Kidney tubule cell (primary cell): ENCODE measurements at regions not wholly inside any gene's neighbourhood (a gene's known extent, or its start where the extent isn't known, plus 50 kb on each side); places are given as distances from the start of the nearest gene placed in this dataset.

Experiments used
- DNase-seq: peaks from one replicate; pipeline ENCODE4 v3.0.0-alpha.2; 2018; ENCODE audit warnings: low spot score

GRCh38 chr2:71777946-71778345, 324.6 kb downstream of the DYSF start:
- DNase-seq: no peak

GRCh38 chr2:71776227-71776626, 322.9 kb downstream of the DYSF start:
- no peak for DNase-seq

DNA sequence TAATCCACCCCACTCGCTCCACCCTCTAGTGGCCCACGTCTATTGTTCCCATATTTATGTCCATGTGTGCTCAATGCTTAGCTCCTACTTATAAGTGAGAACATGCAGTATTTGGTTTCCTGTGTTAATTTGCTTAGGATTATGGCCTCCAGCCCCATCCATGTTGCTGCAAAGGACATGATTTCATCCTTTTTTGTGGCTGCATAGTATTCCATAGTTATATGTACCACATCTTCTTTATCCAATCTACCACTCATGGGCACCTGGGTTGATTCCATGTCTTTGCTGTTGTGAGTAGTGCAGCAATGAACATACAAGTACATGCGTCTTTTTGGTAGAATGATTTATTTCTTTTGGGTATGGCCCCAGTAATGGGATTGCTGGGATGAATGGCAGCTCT, 319.9 kb downstream of the DYSF start:
- DNase-seq: no peak

- no peak for DNase-seq
Observed at GRCh38 chr2:71772510-71773172, 319.3 kb downstream of the DYSF start.

DNA sequence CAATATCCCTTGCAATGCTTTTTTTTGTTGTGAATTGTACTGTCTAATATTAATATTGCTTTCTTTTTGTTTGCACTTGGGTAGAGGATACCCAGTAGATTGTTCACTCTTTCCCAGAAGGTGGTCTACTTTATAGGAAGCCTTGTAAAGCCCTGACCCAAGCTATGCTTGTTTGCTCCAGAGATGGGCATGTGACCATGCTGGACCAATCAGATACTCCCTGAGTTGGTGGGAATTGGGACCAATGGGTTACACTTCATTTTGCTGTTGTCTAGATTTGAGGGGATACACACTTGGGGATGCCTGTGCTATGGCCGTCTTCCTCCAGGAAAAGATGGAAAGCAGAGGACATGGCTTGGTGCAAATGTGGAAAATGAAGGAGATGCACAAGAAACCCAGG, 314.3 kb downstream of the DYSF start:
- no peak for DNase-seq

GRCh38 chr2:71759060-71759459, 305.7 kb downstream of the DYSF start:
- no peak for DNase-seq

DNA sequence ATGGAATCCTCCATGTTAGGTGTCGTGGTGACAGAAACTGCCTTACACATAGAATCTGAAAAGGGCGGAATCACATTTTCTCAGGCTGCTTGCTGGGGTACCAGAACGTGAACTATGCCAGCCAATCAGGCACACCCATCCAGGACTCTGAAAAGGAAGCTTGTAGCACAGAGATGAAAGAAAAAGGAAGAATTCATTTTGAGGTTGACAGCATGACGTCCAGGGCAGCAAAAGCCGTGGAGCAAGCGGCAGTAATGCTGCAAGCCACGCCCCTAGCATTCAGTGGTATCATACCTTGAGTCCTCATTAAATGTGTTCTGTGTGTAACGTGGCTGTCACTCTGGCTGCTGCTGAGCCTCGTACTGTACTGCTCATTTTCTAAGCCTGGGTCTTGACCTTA, 304.0 kb downstream of the DYSF start:
- DNase-seq: no peak

DNA sequence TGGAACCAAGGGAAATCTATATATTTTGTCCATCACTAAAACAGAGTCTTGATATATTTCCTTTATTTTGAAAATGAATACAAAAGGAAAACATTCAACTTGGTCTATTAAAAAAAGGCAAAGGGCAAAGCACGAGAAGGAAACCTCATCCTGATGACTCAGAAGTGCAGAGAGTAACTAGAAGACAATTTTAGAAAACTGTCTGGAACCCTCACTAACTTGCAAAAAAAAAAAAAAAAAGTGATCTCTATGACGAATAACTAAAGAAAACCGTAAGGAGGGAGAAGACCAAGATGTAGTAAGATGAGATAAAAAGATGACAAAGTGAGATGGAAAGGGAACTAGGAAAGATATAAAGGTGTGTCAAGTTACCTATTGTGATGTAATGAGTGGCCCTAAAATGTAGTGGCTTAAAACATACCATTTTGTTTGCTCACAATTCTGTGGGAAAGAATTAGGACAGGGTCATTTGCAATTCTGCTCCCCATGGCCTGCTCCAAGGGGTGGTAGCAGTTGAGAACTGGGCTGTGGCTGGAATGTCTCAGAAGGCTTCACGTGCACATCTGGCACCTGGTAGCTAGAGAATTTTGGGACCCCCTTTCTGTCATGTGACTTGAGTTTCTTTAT, 303.0 kb downstream of the DYSF start:
- DNase-seq: no peak

GRCh38 chr2:71751590-71751989, 298.2 kb downstream of the DYSF start:
- no peak for DNase-seq

- peak; percentile 76 for DNase-seq
Observed at GRCh38 chr2:71749671-71750101, 296.3 kb downstream of the DYSF start.

GRCh38 chr2:71748227-71748626, 294.9 kb downstream of the DYSF start:
- peak; percentile 80 for DNase-seq

GRCh38 chr2:71747559-71747958, 294.2 kb downstream of the DYSF start:
- peak; percentile 12 for DNase-seq

- no peak for DNase-seq
Observed at GRCh38 chr2:71746946-71747501, 293.7 kb downstream of the DYSF start.

GRCh38 chr2:71744781-71745180, 291.4 kb downstream of the DYSF start:
- DNase-seq: no peak

GRCh38 chr2:71743995-71744675, 290.8 kb downstream of the DYSF start:
- DNase-seq: peak; percentile 70

DNA sequence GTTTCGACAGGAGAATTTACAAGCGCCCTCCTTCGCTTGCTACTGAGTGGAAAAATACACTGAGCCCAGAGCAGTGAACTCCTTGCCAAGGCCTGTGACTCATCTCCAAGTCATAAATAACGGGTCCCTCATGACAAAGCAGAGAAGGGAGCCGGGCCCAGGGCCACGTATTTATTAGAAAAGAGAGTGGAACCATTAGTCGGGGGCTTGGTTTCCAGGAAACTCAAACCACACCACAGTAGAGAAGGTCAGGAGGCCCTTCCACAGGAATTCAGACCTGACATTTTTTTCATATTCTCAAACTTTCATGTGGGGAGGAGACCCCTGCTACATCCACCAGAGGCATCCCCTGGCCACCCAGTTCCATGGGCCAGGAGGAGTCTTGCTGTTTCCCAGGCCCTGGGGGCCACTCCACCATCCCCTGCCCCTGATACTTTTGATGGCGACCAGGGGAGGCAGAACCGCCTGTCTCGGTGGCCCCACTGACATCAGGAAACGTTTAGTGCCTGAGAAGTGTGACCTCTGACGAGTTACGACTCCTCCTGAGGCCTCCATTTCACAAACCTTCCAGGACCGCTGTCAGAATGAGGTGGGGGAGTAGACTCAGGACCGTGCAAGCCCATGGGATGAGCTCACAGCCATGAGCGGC, 289.7 kb downstream of the DYSF start:
- peak; percentile 84 for DNase-seq

DNA sequence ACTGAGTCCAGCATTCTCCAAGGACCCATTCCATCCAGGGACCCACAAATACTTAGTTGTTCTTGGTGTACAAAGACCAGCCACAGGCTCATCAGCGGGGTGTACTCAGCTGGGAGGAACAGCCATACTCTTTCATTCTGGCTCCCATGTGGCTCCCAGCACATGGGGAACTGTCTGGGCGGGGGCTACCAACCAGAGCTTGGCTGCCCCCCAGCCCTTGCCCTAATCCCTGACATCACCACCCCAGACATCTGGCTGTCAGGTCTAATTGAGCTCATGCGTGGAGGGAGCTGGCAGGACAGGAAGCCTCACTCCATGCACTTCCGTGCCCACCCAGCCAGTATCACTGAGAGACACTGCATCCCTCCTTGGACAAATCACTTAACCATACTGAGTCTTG, 283.6 kb downstream of the DYSF start:
- no peak for DNase-seq

GRCh38 chr2:71736091-71736861, 282.9 kb downstream of the DYSF start:
- no peak for DNase-seq
